ENCODE measurements at regions not wholly inside any gene's neighbourhood (a gene's known extent, or its start where the extent isn't known, plus 50 kb on each side); places are given as distances from the start of the nearest gene placed in this dataset.

- intact Hi-C loops (cut with micrococcal nuclease), result no loop called here
These were observed 257.2 kb upstream of the RFC3 start for GRCh38 chr13:33560726-33561125.

More at GRCh38 chr13:33560726-33561125, 257.2 kb upstream of the RFC3 start:
- no peak overlapping the region for H3K4me3 ChIP-seq (ENCODE audit: insufficient read depth, low read depth, low read length)
- no TSS peak for BruUV-seq (replicated peaks)
- DNase-seq (no peak), ATAC-seq (ENCODE audit: low read depth) (no peak)
- no peaks in the 10 kb centered on the region for H3K27me3 ChIP-seq (ENCODE audit: control insufficient read depth, insufficient read depth, low read length)
- no peaks in the 10 kb centered on the region for H4K20me1 ChIP-seq (ENCODE audit: insufficient read depth, low read length)
- no peak overlapping the region for H3K18ac ChIP-seq (ENCODE audit: low read depth, low read length)
- H3K56ac ChIP-seq (ENCODE audit: extremely low read depth, insufficient read depth, low read length), result no peak overlapping the region
- ChIA-PET CTCF (no interaction called here), POLR2A (ENCODE audit: unreplicated experiment) (no interaction called here)
- no peak overlapping the region for H2BK15ac ChIP-seq (ENCODE audit: low read depth, low read length)
- H3K79me1 ChIP-seq (ENCODE audit: low read depth in 1 of 2, low read length in 2 of 2), result no peaks in the 10 kb centered on the region
- in situ Hi-C loops (cut with MboI; ENCODE audit: low sequenced_read_pairs), result loop anchor here (10.0 to 25.0 kb wide), 2 partner anchors 154 to 1602 kb away; no protein-coding TSS in a partner anchor
- no peaks in the 10 kb centered on the region for H3K4me1 ChIP-seq (ENCODE audit: control insufficient read depth, insufficient read depth, low read length)
- dilution Hi-C loops (cut with HindIII; ENCODE audit: low sequenced_read_pairs, unreplicated experiment), result no loop called here
- TF ChIP-seq CHD1 (IDR thresholded peaks at IDR 0.05; ENCODE audit: low read depth, low read length) (no peak), RCOR1 (IDR thresholded peaks at IDR 0.05; ENCODE audit: insufficient replicate concordance, low read length) (no peak), MXI1 (IDR thresholded peaks at IDR 0.05; ENCODE audit: borderline replicate concordance, low read depth, low read length) (no peak), POLR2A (IDR thresholded peaks at IDR 0.05; ENCODE audit: low read depth, low read length) (no peak), SMC3 (IDR thresholded peaks at IDR 0.05; ENCODE audit: low read depth, low read length) (no peak), USF2 (IDR thresholded peaks at IDR 0.05; ENCODE audit: low read depth, low read length) (no peak), MAFK (IDR thresholded peaks at IDR 0.05; ENCODE audit: low read depth, low read length) (no peak), NFE2L2 (IDR thresholded peaks at IDR 0.05; ENCODE audit: low read depth, low read length) (no peak), ELK1 (IDR thresholded peaks at IDR 0.05; ENCODE audit: borderline replicate concordance, low read depth, low read length) (no peak), RFX5 (IDR thresholded peaks at IDR 0.05; ENCODE audit: low read depth, low read length) (no peak), CTCF (conservative IDR thresholded peaks at IDR 0.05; ENCODE audit: low read depth, low read length) (no peak)
- no peak overlapping the region for H3K14ac ChIP-seq (replicated peaks; ENCODE audit: low read depth, low read length)
- H2AFZ ChIP-seq (replicated peaks; ENCODE audit: low read length, poor library complexity), result no peak overlapping the region
- H3K9me3 ChIP-seq (ENCODE audit: control insufficient read depth, insufficient read depth, low read length), result no peaks in the 10 kb centered on the region
- no peak overlapping the region for H2BK120ac ChIP-seq (ENCODE audit: low read depth, low read length)
- no peak overlapping the region for H4K5ac ChIP-seq (ENCODE audit: low read depth, low read length)
- H3K9ac ChIP-seq (ENCODE audit: low read depth, low read length), result no peak overlapping the region
- no peak overlapping the region for H3K4ac ChIP-seq (ENCODE audit: low read depth, low read length)
- H3K36me3 ChIP-seq (ENCODE audit: control insufficient read depth, insufficient read depth, low read length), result no peaks in the 10 kb centered on the region
- H2AK5ac ChIP-seq (ENCODE audit: low read depth, low read length), result no peak overlapping the region
- H3K9me1 ChIP-seq (ENCODE audit: insufficient read depth, low read length), result no peaks in the 10 kb centered on the region
- H3K27ac ChIP-seq (ENCODE audit: insufficient read depth, low read length), result no peak overlapping the region
- no peak overlapping the region for H4K91ac ChIP-seq (ENCODE audit: insufficient read depth, low read depth, low read length)
- H3K4me2 ChIP-seq (ENCODE audit: low read depth, low read length), result no peak overlapping the region
- H3K23ac ChIP-seq (ENCODE audit: low read depth, low read length), result no peak overlapping the region
- no peak overlapping the region for H4K8ac ChIP-seq (ENCODE audit: low read depth in 2 of 2, low read length in 2 of 2)
- H2AK9ac ChIP-seq (replicated peaks; ENCODE audit: low read depth, low read length, poor library complexity), result no peak overlapping the region
- H2BK5ac ChIP-seq (ENCODE audit: low read depth, low read length, poor library complexity, severe bottlenecking), result no peak overlapping the region
- H2BK20ac ChIP-seq (ENCODE audit: low read depth, low read length), result no peak overlapping the region

Data from IMR-90 (cell line).